ENCODE measurements at regions not wholly inside any gene's neighbourhood (a gene's known extent, or its start where the extent isn't known, plus 50 kb on each side); places are given as distances from the start of the nearest gene placed in this dataset.
"Not testable (repeated sequence)": the region's sequence is repeated elsewhere in the genome, so short reads cannot be mapped to it uniquely, and the experiment has no call there.

- in situ Hi-C loops (cut with HindIII; ENCODE audit: low sequenced_read_pairs): no loop called here
Observed at GRCh38 chr13:75180805-75181455, 301.0 kb downstream of the TBC1D4 start.

GRCh38 chr13:75178436-75178835 is 303.5 kb downstream of the TBC1D4 start:
- in situ Hi-C loops (cut with HindIII; ENCODE audit: low sequenced_read_pairs): no loop called here

- in situ Hi-C loops (cut with HindIII; ENCODE audit: low sequenced_read_pairs): no loop called here
Observed at GRCh38 chr13:75175575-75175974, 306.4 kb downstream of the TBC1D4 start.

GRCh38 chr13:75175097-75175496 is 306.9 kb downstream of the TBC1D4 start:
- in situ Hi-C loops (cut with HindIII; ENCODE audit: low sequenced_read_pairs): not testable (repeated sequence)

GRCh38 chr13:75174481-75174880 is 307.5 kb downstream of the TBC1D4 start:
- in situ Hi-C loops (cut with HindIII; ENCODE audit: low sequenced_read_pairs): no loop called here

- in situ Hi-C loops (cut with HindIII; ENCODE audit: low sequenced_read_pairs): no loop called here
Observed at GRCh38 chr13:75173457-75174356, 308.3 kb downstream of the TBC1D4 start.

- in situ Hi-C loops (cut with HindIII; ENCODE audit: low sequenced_read_pairs): no loop called here
Observed at GRCh38 chr13:75170311-75170710, 311.7 kb downstream of the TBC1D4 start.

- in situ Hi-C loops (cut with HindIII; ENCODE audit: low sequenced_read_pairs): no loop called here
Observed at GRCh38 chr13:75165543-75166230, 316.3 kb downstream of the TBC1D4 start.

GRCh38 chr13:75161804-75162203 is 320.2 kb downstream of the TBC1D4 start:
- in situ Hi-C loops (cut with HindIII; ENCODE audit: low sequenced_read_pairs): no loop called here

- in situ Hi-C loops (cut with HindIII; ENCODE audit: low sequenced_read_pairs): no loop called here
Observed at GRCh38 chr13:75160984-75161383, 321.0 kb downstream of the TBC1D4 start.

GRCh38 chr13:75154331-75154730 is 327.6 kb downstream of the TBC1D4 start:
- in situ Hi-C loops (cut with HindIII; ENCODE audit: low sequenced_read_pairs): loop anchor here (5.0 kb wide), 1 partner anchor 63 kb away; no protein-coding TSS in a partner anchor

GRCh38 chr13:75153834-75154233 is 328.1 kb downstream of the TBC1D4 start:
- in situ Hi-C loops (cut with HindIII; ENCODE audit: low sequenced_read_pairs): loop anchor here (5.0 kb wide), 1 partner anchor 63 kb away; no protein-coding TSS in a partner anchor

- in situ Hi-C loops (cut with HindIII; ENCODE audit: low sequenced_read_pairs): loop anchor here (5.0 kb wide), 1 partner anchor 64 kb away; no protein-coding TSS in a partner anchor
Observed at GRCh38 chr13:75153386-75153785, 328.6 kb downstream of the TBC1D4 start.

- in situ Hi-C loops (cut with HindIII; ENCODE audit: low sequenced_read_pairs): loop anchor here (5.0 kb wide), 1 partner anchor 66 kb away; no protein-coding TSS in a partner anchor
Observed at GRCh38 chr13:75151081-75151643, 330.8 kb downstream of the TBC1D4 start.

GRCh38 chr13:75149776-75150175 is 332.2 kb downstream of the TBC1D4 start:
- in situ Hi-C loops (cut with HindIII; ENCODE audit: low sequenced_read_pairs): loop anchor here (5.0 kb wide), 1 partner anchor 68 kb away; no protein-coding TSS in a partner anchor

GRCh38 chr13:75147946-75148345 is 334.0 kb downstream of the TBC1D4 start:
- in situ Hi-C loops (cut with HindIII; ENCODE audit: low sequenced_read_pairs): no loop called here

- in situ Hi-C loops (cut with HindIII; ENCODE audit: low sequenced_read_pairs): no loop called here
Observed at GRCh38 chr13:75146436-75146835, 335.5 kb downstream of the TBC1D4 start.

GRCh38 chr13:75145927-75146326 is 336.0 kb downstream of the TBC1D4 start:
- in situ Hi-C loops (cut with HindIII; ENCODE audit: low sequenced_read_pairs): no loop called here

- in situ Hi-C loops (cut with HindIII; ENCODE audit: low sequenced_read_pairs): no loop called here
Observed at GRCh38 chr13:75139291-75139690, 342.7 kb downstream of the TBC1D4 start.

GRCh38 chr13:75137911-75138571 is 343.9 kb downstream of the TBC1D4 start:
- in situ Hi-C loops (cut with HindIII; ENCODE audit: low sequenced_read_pairs): no loop called here
